GM19324 (cell line): ENCODE measurements at regions not wholly inside any gene's neighbourhood (a gene's known extent, or its start where the extent isn't known, plus 50 kb on each side); places are given as distances from the start of the nearest gene placed in this dataset.

ENCODE experiments used
- ATAC-seq: cut with Tn5 transposase; IDR thresholded peaks from one replicate; pipeline ENCODE4 v1.9.1; 2021; ENCODE audit warnings: mild to moderate bottlenecking, moderate library complexity; ENCODE audit not compliant: unreplicated experiment, low FRiP score

DNA sequence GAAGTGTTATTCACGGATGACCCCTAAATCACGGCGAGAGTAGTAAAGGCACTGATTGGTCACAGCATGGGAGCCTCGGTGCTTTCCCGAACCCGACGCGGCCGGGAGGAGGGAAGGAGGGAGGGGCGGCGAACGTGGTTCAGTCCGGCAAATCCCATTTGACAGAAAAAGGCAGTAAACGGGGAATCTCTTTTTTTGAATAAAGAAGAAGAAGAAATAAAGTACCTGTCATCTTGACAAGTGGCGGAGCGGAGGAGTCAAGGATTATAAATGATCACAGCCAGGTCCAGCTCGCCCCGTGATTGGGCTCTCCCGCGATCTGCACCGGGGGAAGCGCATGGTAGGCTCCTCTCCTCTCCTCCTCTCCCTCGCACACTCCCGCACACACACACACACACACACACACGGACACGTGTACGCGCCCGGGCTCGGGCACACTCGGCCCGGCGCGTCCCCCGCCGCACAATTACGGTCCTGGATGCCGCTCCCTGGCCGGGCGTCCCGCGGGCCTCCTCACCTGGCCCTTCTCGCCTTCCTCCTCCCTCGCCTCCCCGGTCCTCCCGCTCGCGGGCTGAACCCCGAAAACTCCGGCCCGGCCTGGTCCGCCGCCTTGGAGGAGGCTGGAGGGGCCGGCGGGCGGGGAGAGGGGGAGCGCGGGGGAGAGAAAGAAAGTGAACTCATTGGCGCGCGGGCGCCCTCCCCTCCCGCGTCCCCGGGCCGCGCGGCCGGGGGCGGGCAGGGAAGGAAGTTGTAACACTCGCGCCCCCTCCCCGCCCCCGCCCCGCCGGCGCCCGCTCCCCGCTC, 99.2 kb upstream of the TENM3 start:
- no peak for ATAC-seq

DNA sequence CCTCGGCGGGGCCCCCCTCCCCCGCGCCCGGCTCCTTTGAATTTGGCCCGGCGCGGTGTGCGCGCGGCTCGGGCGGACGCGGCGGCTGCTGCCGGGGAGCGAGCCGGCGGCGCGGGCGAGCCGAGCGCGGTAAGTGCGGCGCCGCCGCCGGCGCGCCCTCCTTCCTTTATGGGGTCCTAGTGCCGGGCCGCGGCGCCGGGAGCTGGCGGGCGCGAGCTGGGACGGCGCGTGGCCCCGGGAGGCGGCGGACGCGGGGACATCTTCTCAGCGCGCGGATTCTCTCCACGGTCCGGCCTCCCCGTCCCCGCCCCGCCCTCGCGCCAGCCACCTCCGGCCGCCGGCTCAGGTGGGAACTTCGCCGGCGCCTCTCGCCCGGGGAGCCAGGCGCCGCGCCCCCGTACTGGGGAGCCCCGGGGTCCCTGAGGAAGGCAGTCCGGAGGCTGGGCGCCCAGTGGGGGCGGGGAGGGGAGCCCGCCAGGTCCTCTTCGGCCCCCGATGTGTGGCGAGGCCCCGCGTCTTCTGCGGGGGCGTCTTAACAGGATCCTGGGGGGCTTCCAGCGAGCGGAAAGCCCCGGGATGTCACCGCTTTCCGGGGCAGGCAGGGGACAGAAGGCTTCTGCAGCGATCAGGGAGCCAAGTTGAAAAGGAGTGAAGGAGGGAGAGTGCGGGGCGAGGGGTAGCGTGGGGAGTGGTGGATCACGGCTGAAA, 98.4 kb upstream of the TENM3 start:
- no peak for ATAC-seq

DNA sequence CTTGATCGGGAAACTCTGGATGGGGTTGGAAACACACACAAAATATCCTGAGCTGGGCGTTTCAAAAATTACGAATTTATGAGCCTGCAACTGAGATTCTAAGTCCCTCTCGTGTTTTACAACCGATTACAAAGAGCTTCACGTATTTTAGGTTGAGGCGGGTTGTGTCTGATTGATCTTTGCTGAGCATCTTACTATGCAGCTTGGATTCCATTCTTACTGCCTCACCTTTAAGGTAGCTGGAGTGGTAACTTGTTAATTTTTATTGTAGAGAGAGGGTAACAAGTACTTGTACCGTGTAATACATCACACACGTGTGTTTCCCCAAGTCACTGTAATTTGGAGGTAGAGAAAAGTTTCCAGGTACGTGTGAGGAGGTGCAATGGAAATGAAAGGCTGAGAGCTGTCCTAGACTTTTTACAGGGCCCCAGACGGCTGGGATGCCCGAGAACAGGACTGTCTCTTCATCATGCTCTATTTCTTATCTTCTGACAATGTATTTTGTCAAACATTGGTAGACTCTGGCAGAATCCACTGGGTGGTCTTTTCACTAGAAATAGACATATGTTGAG, 97.8 kb upstream of the TENM3 start:
- ATAC-seq: no peak

DNA sequence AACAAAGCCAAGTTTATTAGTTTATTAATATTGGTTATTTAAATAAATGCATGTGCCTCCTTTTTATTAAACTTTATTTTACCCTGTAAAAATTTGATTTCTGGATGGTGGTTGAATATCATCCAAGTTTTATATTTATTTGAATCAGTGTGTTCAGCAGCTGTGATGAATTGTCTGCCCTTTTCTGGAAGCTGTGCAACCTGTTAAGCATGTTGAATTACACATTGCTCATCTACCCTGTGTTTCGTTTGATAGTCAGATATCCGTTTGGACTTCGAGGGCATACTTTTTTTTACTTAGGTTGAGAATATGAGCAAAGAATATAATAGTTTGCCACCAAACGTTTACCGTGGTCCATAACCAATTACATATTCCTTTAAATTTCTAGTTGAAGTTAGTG, 95.8 kb upstream of the TENM3 start:
- no peak for ATAC-seq

DNA sequence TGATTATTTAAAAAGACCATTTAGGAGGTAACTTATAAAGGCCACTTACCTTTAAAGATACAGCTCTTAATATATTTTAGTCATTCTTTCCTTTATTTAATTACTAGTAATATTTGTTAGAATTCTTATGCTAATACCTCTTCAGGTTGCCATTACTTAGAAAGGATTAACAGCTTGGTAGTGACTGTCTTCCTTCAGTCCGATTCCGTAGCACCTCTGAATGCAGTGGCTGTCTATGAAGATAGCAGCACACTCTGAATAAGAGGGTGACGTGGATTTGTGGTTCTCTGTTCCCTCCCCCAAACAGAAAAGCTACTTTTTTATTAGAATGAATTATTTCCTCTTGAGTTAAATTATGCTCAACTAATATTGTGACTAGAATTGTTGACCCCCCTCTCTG, 92.6 kb upstream of the TENM3 start:
- no peak for ATAC-seq

DNA sequence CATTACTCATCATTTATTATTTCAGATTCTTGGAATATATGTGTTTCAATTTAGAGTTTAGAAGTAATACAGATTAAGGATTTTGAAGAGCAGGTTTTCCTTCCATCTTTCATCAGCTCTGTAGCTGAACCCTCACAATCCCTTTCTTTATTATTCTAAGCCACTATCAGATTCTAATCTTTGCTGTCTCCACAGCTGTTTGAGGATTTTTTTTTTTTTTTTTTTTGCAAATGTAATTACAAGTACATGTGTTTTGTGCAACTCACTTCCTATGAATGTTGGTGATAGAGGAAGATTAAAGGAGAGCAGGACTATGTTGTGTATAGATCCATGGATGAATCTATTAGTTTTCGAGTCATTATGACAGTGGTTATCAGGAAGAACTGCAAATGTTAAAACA, 87.4 kb upstream of the TENM3 start:
- ATAC-seq: no peak

DNA sequence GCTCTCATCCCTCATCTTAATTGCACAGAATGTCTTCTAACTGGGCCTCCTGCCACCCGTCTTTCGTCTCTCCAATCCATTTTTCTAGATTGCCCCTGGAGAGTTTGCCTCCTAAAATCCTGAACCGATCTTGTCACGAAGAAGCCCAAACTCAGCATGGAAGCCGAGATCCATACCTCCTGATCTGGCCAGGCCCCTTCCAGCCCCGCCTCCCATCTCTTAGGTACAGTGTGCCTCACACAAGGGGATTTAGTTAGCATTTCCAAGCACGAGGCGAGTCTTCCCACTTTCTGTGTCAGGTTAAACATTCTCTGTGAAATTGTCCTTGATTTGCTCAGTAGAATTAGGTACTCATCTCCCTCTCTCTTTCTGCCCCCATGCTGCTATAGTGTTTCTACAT, 80.0 kb upstream of the TENM3 start:
- ATAC-seq: no peak

DNA sequence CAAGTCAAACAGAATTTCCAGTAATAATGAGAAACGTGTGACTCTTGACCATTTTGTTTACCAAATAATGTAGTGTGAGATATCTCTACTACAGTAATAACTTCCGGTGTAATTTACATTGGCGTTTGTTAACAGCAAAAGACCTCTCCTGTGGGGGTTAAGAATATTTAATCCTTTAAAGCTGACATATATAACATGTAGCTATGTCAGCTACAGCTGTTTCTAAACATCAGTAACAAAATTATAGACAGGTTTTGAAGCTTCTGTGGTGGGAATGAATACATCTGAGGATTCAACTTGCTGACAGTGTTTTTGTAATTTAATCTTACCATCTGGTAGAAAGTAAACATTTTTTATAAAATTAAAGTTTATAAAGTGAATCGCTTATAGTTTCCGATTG, 73.6 kb upstream of the TENM3 start:
- no peak for ATAC-seq

DNA sequence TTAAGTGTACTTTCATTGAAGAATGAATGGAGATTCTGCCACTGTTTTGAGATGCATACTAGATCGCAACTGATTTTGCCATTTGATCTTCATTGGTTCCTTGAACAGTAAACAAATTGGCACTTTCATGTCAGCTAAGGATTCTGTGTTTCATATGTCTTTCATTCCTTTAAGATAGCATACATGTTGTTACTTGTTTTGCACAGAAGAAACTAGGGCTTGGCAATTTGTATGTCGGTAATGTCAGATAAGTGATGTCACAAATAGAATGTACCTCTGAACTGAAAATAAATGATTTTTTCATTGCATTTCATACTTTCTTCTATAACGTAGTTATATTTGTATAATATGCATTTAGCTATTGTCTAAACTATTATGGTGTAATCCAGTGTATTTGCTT, 73.2 kb upstream of the TENM3 start:
- ATAC-seq: no peak

DNA sequence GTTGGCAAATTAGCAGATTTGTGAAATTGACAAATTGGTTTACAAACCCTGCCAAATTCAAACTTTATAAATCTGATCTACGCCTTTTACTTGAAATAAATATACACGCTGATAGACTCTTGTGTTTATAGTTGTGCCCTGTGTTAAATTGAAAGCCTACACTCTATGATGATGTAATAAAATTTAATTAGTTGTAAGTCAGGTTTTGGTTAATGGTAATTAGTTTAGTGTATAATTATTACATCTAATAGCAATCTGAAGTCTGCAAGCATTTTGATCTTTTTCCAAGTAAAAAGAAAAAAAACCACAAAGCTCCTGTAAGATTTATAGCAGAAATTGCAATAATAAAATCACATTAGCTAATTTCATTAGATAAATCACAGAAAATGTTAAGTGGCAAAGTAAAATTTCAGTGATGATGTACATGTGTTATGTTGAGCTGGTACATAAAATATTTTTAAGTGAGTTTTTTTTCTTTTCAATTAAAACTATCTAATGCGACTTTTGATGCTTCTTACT, 72.7 kb upstream of the TENM3 start:
- no peak for ATAC-seq

DNA sequence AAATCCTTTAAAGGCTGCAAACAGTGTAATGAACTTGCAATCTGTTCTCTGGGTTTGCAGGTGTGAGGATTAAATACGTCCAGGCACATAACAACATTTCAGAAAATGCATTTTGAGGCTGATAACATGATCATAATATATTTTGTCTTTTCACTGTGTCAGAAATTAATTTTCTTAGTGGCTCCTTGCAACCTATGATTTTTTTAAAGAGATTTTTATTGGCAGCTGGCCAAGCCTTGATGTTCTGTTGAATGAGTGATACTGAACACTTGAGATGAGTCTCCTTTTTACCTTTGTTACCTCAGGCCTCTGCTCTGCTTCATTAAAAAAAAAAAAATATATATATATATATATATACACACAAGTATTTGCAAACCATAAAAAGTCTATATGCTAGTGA, 68.2 kb upstream of the TENM3 start:
- ATAC-seq: no peak

DNA sequence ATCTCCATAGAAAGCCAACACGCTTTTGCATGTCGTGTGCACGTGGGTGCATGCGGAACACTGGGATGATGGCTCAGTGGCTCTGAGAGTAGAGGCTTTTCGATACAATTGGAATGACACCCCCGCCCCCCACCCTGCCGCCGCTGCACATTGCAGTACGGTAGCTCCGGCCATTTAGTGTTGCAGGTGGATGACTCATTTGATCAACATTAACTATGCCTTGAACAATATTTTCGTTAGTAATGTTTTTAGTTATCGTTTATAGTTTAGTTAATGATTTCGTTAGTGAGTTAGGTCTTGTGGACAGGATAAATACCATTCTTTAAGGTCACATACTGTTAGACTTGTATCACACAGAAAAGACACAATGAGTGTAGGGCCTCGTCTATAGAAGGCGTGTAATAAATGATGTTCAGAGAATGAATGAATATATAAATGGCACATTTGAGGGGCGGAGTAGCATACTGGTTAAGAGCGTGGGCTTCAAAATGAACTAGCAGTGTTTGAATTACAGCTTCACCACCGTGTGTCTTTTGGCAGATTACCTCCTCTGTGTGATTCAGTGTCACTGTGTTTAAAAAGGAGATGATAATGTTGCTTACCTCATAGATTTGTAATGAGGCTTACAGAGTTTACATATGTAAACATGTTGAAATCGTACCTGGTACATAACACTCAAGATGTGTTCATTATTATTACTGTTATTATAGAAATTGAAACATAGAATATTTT, 67.2 kb upstream of the TENM3 start:
- ATAC-seq: no peak

DNA sequence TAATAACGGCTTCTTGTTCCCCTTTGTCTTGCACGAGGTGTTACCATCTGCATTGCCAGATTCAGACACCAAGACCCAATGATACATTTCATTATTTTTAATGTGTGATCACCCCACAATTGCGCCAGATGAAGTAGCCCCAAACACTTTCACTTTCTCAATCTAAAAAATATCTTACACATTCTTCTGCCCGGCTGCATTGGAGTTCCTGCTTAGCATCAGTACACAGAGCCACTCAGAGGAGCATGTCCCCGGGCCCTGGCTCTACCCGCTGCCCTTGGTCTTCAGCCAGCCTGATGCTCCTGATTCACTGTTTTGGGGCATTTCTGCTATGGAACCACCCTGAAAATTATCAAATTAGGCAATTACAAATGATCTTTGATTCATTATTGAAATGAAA, 66.0 kb upstream of the TENM3 start:
- no peak for ATAC-seq

DNA sequence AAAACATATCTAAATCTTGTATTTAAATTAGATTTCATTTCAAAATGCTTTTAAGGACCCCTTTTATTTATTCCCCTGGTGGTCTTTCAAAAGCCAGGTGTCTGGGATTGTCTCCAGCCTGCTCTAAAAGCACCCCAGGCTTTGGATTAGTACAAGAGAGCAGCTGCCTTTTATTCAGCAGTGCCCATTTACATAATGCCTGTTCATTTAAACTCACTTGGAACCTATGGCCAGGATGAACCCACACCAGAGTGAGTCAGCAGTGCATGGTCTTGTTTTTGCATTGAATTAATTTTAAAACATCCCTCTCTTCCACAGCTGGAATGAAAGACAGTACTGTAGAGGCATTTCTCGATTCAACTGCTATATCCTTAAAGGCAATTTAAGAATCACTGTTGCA, 64.1 kb upstream of the TENM3 start:
- ATAC-seq: no peak

DNA sequence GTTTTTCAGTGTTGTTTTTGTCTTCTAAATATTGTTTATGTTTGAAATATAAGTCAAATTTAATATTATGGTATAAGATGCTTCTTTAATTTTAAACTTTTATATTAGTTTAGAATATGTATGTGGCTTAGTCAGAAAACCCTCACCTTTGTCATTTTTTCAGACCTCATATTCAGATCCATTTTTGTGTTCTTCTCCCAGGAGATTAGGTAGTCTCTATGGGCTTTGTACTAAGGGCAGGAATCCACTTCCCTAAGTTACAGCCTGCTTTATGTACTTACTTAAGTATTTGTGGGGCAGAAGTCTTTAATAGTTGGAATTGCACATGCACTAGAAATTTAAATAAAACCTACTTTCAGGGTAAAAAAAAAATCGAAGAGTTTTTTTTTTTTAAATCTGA, 63.5 kb upstream of the TENM3 start:
- ATAC-seq: no peak

DNA sequence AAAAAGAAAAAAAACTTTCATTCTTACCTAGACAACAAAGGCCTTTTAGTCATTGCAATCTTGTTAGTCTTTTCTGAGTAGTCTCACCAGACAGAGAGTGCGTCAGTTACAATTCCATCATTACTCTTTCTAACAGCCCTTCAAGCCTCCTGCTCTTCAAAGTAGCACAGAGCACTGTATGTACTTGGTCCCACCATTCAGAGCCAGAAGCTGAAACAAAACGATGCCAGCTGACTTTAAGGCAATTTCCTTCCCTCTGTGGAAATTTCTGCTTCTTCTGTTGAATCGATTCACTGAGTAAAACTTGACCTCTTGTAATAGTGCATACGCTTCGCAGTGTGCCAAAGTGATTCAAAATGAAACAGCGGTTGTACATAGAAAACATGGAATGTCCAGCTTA, 57.7 kb upstream of the TENM3 start:
- ATAC-seq: no peak

DNA sequence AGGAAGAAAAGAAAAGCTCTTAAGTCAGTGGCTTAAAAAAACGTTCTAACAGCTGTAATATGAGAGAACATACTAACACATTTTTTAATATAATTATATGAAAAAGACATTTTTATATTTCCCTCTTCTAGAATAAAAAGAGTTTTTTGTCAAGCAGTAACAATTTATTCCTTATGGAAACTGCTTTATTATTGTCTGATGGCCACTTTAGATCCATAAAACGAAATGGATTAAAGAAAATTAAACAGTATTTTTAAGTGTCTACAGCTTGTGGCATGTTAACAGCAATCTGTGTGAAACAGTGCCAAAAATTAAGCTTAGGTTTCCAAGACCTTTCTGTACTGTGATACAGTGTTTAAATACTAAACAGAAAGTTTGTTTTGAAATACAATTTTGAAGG, 55.5 kb upstream of the TENM3 start:
- ATAC-seq: no peak

DNA sequence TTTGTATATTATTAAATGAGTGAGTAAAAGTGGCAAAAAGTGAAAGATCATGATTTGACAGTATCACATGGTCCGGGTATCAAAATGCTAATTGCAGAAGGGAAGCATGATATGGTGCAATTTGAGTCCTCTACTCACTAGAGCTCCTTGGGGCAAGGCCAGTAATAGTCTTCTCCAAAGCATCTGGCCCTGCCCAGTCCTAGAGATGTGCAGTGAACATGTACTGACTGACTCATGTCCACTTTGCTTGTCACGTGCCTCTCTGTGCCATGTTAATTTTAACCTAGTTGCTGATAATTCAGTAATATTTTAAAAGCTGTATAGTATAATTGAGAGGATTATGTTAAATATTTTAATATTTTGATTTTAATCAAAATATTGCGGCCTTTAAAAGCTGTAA, 54.6 kb upstream of the TENM3 start:
- ATAC-seq: no peak

DNA sequence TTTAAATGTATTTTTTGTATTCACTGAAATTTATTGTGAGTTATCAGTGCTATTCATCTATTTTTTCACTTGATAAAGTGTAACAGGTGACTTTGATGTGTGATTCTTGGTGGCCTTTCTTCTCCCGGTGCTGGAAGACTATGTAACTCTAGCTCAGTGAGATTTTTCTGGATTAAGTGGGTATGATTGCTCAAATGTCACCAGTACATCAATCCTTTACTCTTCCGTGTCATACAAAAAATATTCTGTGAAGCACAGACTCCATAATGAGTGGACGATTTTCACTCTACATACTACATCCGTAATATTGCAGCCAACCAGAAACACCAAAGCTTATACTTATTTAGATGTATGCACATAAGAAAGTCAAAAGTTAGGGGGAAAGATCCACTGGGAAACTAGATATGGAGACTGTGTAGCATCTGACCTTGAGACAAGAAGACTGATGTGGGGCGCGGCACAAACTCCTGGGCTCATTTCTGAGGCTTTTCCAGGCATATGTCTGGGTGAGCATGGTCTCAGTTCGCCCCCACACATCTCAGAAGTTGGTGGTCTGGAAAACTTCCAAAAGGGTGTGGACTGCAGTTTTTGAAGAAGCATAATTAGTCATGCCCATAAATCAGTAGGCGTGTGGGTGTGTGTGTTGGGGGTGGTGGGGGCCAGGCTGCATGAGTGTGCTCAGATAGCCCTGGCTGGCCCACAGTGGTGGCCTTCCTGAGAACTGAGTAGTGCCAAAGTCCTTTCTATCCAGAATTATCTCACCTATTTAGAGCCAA, 53.9 kb upstream of the TENM3 start:
- no peak for ATAC-seq

DNA sequence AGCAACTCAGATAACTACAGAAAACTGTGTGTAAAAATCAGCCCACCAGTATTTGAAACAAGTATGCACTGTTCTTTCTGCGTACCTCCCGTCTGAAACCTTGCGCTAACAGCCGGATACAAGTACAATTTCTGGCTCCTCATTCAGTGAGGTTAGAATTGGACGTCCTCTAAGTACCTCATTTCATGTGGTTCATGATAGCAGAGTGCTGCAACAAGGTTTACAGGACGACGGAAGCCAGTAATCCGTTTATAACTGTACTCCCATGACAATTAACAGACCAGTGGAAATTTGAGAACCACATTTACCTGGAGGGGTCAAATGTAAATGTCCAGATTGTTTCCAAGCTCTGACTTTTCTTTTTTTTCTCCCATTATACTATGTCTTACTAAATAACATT, 52.9 kb upstream of the TENM3 start:
- no peak for ATAC-seq
